KG1 (cell line): ENCODE measurements at regions not wholly inside any gene's neighbourhood (a gene's known extent, or its start where the extent isn't known, plus 50 kb on each side); places are given as distances from the start of the nearest gene placed in this dataset.

Source experiments
- DNase-seq: peaks from one replicate; lab custom pipeline; 2025; lab: John Stamatoyannopoulos, UW

DNA sequence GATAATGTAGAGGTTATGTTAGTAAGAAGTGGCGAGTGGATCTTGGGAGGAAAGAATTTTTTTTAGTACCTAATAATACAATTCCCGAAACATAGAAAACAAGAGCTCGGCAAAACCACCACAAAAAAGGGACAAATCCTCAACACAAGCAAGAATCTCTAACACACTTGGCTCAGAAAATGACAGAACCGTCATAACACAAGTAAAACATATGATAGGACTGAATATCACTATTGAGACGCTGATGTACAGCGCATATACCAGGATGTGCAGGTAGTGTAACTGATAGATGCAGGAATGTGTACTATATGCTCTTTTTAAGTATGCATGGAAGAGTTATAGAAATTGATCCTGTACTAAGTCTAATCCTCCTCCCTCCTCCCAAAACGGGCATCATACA lies 564.5 kb downstream of the BCL11B start:
- DNase-seq, result no peak

DNA sequence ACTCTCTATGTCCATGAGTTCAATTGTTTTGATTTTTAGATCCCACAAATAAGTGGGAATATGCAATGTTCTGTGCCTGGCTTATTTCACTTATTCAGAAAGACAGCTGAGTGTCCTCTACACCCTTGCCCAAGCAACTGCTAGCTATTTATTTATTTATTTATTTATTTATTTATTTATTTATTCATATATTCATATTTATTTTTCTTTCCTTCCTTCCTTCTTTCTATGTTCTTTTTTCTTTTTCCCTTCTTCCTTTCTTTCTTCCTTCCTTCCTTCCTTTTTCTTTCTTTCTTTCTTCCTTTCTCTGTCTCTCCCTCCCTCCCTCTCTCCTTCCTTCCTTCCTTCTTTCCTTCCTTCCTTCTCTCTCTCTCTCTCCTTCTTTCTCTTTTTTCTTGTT lies 563.4 kb downstream of the BCL11B start:
- no peak for DNase-seq

DNA sequence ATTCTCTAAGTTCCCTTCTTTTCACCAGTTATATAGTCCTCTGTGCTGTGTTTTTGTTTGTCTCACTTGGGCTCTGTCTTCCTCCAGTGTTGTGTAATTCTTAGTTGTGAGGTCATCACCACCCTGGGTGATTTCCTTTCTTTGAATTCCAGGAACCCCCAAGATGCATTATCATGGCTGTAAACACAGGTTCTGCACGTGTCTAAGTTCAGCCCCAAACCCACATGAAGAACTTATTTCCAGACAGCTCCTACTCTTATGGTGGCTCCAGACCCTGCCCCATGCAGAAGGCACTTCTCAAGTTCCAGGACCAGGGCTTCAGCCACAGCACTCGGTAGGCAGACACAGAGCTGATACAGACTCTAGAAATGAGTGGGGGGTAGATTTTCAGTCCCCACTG lies 560.5 kb downstream of the BCL11B start:
- no peak for DNase-seq

DNA sequence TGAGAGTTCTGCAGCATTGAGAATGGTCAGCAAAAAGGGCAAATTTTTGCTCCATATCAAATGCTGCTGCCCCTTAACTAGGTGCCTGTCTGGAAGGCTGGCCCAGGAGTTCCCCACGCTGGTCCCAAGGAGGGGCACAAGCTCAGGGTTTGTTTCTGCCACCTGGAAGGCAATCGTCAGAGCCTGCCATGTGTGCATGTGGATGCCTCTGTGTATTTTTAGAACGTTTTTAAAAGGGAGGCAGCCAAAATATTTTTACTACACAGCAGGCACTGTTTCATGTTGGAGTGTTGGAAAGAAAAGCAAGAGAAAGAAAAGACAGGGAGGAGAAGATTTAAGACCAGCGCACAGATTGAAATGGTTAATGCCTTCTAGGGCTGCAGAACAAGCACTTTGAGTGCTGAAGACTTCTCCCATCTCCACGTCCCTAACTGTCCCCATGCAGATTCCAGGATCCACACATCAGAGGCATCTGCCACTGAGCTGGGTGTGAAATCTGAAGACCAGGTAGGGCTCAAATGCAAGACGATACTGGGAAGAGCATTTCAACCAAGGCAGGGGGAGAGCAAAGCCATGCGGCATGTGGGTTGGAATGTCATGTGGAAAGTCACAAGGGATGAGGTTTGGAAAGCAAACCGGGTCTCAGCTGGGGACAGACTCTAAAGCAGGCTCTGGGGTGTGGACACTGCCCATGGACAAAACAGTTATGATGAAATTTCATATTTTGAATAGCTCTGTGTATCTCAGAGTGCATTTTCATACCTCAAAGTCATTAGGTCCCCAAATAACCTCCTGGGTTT lies 557.2 kb downstream of the BCL11B start:
- no peak for DNase-seq

DNA sequence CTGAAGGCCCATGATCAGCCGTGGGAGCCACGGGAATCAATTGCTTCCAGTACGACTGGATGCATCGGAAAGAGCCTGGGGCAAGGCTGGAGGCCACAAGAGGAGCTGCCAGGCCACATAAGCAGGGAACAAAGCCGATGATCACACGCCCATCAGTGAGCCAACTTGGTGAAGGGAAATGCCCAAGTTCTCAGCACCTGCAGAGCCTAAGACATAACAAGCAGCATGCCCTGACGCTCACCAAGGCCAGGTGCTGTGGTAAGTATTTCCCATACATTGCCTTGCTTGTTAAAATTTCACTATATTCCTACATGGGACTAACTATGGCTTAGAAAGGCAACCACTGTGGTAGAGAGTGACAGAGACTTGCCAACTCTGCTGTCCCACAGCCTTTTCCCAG lies 555.9 kb downstream of the BCL11B start:
- no peak for DNase-seq

DNA sequence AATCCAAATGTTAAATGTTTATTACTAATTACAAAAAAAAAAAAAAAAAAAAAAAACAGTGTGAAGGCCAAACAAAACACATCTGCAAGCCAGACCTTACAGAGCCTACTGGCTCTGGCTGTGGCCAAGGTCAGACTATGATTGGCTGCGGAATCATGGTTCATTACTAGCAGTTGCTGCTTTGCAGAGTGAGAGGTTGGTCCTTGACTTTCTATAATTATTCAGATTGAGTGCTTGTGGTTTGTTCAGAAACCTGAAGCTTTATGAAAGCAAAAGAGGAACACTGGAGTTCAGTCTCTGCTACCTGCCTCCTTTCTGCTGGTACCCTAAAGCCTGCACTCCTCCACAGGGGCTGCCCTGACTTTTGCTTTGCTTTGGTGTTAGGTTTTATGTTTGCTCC lies 550.9 kb downstream of the BCL11B start:
- no peak for DNase-seq

DNA sequence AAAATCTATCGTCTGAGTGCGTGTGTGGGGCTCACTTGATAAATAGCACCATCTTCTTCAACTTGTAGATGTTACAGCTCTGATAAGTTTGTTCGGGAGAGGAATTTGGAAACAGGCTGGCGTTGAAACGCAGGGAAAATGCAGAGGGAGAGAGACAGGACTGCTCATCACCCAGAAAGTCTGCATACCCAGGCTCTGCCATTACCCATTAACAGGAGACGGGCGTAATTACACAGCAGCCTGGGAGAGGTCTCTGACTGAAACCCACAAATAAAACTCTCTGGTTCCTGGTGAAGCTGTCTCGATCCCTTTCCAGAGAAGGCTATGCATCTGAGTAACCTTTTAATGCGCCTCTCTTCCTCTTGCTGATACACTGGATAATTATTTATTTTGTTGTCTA lies 547.3 kb downstream of the BCL11B start:
- no peak for DNase-seq

DNA sequence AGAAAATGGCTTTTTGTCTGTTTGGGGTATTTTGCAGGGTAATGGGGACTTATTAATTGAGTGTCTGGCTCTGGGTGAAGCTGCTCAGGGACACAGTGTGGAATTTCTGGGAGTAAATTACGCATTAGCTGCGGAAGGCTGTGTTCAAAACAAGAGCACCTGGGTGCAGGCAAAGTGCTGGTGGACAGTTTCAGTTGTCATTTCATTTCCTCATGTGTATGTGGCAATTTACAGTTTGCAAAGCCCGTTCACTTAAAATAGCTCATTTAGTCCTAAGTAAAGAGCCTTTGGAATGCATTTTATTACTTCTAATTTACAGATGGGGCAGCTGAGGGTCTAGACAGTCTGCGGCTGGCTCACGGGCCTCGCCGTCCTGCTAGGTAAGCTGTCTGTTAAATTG lies 546.8 kb downstream of the BCL11B start:
- DNase-seq, result no peak

DNA sequence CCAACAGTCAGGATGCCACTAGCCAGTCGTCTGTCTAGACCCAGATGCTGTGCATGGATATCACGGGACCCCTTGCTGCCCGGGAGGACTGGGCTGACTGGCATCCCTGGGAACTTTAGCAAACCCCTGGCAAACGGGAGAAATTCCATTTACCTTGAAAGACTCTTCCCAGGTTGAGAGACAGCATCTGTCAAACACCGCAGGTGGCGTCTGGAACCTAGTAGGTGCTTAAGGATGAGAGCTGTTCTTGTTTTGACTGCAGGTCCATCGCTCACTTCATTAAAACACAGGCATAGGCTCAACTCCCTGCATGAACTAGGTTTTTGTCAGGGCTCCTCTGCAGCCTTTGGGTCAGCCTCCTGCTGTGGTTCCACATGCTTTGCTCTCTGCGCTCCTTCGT lies 546.3 kb downstream of the BCL11B start:
- DNase-seq, result no peak

DNA sequence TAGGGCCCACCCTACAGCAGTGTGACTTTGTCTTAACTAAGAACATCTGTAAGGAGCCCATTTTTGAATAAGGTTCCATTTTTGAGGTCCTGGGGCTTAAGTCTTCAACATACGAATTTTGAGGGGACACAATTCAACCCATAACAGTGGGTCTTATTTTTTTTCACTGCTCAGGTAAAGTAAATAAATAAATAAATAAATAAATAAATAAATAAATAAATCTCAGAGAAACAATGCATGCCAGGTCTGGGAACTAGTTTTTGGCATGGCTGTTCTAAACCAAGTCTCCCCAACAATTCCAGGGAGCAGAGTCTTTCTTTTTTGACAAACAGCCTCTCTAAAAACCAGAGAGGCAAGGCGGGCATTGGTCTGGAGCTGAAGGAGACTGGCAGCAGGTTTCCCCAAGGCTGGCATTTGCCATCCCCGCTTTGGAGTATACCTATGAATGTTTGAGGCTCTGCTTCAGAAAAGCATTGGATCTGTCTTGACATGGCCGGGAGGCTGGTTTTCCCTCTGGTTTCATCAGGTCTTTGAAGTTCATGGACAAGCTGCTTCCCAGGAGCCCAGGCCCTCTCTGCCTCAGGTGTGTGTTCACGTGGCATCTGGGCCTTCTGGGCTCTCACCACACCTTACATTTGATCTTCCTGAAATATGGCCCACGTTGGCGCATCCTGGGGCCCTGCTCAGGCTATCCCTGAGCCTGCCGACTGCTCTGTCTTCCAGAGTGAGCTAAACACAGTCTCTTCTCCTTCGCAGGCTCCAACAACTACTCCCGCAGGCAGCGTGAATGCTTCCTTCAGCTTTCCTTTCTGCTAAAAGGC lies 545.2 kb downstream of the BCL11B start:
- no peak for DNase-seq

DNA sequence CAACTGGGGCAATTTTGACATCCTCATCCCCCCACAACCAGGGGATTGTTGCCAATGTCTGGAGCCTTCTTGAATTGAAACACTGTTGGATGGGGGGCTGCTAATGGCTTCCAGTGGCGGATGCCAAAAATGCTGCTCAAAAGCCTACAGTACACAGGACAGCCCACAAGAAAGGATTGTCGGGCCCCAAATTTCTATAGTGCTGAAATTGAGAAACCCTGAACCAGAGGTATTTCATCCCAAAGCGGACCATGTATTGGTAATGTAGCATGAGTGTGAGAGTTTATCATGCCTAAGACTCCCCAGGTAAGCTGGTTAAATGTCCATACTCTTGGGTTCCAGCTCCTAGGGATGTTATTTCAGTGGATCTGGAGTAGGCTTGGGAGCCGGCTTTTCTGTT lies 544.0 kb downstream of the BCL11B start:
- no peak for DNase-seq

DNA sequence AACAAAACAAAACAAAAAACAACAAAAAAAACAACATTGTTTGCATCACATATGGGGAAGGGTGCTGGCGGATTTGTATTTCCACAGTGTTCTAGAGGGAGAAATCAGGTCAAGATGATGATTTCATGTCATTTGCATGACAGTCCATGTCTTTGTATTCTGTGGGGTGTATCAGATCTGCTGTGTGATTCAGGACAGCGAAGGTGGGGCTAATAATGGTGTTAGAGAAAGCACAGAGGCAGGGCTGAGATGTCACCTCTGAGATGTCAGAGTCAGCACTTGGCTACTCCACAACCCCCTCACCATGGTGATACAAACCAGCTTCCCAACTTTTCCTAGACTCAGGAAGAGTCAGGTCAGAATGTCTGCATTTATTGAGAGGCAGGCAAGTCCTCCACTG lies 543.2 kb downstream of the BCL11B start:
- DNase-seq, result no peak

DNA sequence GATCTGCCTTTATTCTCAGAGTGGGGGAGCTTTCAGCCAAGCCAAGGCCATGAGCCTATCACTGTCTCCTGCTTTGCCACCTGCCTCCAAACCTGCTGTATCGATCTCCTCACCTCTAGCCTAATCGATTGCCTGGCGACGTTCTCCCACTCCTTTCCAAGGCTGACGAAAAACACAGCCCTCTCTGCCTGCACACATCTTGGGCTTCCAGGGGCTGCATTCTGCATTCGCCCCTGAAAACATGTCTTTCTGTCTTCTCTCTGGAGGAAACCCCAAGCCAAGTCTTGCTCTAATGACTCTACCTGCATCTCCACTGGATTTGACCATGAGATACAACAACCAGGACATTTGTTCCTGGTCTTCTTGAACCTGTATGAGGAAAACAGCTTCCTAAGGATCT lies 540.7 kb downstream of the BCL11B start:
- DNase-seq, result no peak

DNA sequence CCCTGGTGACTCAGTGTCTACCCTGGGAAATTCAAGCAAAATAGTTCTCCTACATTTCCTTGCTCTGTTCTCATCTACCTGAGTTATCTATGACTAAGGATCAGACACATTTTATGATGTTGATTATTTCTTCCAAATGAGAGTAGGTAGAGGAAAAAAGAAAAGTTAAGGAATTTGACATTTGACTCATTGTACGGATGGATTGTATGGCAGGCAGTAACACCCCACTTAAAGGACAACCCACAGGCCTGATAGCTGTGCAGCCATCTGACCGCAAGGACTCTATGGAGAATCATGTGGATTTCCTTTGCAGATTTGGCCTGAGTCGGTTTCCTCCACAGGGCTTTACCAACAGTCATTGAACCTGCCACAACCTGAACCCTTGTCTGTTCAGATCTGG lies 540.3 kb downstream of the BCL11B start:
- DNase-seq, result no peak

DNA sequence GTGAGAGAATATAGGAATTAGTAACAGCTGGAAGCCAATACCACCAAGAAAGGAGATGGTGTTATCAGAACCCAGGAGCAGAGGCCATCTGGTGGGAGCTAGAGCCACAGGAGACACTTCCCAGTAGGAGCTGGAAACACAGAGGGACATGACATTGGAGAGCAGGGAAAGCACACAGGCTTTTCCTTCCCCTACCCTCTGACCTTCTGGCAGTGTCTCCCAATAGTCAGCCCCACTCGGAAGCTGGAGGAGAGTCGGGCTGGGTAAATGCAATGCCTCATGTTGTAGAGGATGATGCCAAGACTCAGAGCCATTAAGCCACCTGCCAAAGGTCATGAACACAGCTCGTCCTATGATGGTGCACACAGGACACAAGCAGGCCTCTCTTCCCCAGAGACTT lies 538.5 kb downstream of the BCL11B start:
- DNase-seq, result no peak

DNA sequence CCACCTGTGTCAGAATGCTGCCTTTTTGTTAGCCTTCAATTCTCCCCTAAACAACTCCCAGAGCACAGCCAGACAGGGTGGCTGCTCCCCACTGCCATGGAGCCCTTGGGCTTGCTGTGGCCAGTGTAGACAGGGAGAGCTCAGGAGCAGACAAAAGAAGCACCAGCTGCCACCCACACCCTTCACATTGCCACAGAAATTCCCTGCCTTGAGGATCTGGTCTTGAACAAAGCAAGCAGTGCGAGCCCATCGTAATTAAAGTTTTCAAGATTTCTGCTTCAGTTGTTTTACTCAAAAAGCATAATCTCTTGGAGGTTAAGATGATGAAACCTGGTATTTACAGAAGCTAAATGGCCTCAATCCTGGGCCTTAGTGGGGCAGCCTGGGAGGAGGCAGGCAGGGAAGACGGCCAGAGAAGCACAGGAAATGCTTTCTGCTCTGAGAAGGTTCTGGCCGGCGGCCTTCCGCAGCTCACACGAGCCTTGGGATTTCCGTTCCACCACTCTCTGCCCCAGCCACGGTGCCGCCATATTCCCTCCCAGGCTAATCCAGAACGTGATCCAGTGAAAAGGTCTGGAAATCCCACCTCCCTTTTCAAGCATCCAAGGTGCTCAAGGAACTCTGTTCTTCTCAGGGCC lies 535.2 kb downstream of the BCL11B start:
- no peak for DNase-seq

DNA sequence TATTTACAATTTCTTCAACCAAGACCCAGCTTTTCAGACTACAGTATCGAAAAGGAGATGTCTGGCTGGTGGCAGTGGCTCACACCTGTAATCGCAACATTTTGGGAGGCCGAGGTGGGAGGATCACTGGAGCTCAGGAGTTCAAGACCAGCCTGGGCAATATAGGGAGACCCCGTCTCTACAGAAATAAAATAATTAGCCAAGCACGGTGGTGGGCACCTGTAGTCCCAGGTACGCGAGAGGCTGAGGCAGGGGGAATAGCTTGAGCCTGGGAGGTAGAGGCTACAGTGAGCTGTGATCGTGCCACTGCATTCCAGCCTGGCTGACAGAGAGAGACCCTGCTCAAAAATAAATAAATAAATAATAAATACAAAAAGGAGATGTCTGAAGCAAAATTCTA lies 530.5 kb downstream of the BCL11B start:
- no peak for DNase-seq

DNA sequence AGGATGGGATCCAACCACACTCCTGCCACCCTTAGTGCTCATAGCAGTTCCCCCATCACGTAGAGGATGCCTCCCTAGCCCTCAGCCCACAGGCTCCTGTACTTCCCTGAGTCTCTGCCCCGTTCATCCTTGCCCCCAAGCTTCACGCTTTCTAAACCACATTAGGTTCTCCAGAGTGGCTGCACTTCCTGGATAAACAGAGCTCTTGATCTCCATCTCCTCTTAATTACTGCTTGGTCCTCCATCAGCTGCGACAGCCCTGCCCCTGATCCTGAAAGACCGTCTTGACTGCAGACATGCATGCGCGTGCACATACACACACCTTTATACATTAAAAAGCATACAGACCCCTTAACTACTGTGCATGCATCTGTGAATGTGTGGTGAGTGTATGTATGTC lies 530.0 kb downstream of the BCL11B start:
- no peak for DNase-seq

DNA sequence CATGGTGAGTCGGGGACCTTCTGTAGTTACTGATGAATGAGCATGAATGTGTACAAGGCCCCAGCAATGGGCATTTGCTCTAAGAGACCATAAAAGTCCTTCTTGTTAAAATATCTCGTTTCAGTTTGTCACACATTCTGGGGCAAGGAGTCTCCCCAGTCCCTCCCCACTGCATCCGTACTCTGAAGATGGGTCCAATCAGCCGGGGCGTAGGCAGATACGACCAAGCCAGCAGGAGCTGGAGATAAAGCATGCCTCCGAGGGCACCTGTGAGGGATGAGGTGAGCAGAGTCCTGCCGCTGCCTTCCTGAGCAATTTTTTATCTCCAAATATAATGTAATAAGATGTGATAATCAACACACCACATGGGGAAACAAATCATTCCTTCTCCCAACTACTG lies 528.5 kb downstream of the BCL11B start:
- DNase-seq, result no peak

DNA sequence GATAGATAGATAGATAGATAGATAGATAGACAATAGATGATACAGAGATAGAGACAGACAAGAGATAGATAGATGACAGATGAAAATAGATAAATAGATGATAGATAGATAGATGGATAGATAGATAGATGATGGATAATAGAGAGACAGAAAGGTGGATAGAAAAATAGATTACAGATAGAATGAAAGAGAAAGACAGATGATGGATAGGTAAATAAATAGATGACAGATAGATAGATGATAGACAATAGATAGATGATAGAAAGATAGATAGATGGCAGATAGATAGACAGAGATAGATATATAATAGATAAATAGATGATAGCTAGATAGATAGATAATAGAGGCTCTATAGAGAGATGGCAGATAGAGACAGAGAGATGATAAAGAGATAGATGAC lies 523.0 kb downstream of the BCL11B start:
- no peak for DNase-seq

DNA sequence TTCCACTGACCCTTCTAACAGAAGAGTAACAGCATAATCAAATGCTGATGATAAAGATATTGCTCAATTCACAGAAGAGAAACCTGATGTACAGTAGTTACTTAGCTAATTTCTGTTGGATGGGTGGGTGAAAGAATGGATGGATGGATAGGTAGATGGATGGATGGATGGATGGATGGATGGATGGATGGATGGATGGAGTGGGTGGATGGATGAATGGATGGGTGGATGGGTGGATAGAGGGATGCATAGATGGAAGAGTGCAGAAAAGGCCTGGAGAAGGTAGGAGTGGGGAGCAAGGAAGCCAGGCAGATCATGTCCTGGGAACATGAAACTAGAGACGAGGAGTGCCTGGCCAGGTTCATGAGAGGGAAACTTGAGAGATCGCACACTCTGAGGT lies 520.9 kb downstream of the BCL11B start:
- DNase-seq, result no peak

DNA sequence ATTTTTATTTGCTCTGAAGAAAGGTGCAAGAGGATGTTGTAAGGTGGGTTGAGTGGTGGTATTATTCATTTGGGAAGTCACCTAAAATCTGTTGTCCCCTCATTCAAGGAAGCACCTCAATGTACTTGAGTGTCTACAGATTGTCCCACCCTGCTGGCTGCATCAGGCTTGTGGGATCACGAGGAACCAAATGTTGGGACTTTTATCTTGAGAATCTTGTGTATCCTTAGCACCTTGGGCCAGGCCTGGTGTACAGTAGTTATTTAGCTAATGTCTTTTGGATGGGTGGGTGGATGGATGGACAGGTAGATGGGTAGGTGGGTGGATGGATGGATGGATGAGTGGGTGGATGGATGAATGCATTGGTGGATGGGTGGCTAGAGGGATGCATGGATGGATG lies 519.3 kb downstream of the BCL11B start:
- DNase-seq, result no peak

DNA sequence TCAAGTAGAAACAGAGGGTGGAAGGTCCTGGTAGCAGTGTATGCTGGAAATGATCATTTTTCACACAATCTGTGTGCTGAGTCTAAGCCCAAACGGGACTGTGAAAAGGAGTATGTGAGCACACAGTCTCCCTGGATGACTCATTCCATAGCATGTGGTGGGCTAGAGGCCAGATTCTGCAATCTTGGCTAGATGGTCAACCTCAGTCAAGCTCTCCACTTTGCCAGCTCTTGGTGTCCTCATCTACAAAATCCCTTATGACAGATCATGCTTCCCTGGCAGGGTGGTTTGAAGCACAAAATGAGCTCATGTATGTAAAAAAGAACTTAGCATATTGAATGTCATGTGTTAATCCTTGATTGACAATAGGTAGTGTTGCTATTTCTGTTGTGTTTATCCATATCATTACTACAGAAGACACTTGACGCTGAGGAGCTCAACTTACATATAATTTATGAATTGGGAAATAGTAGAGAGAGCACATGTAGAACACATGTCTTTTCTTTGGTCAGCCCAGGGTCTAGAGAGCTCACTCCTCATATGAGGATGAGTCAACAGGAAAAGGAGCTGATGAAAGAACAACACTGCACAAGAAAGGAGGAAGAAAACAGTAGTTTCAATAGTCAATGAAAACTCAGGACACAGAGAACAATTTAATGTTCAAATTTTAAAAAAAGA lies 517.5 kb downstream of the BCL11B start:
- DNase-seq, result no peak
